Endothelial cell of umbilical vein (primary cell): ENCODE measurements at regions not wholly inside any gene's neighbourhood (a gene's known extent, or its start where the extent isn't known, plus 50 kb on each side); places are given as distances from the start of the nearest gene placed in this dataset.

ENCODE experiments used
- BruUV-seq: library from RNA; stranded (reverse); fragments of 400-500 nt; replicated peaks from 2 replicates; lab custom pipeline; 2021; lab: Mats Ljungman, UMichigan
- CTCF ChIA-PET: fragments of 300-600, 350-600 bp; sonication (Branson Sonifier 250); formaldehyde crosslinking; loops from one replicate; lab custom pipeline; 2021; ENCODE audit warnings: antibody characterized with exemption, inconsistent platforms; lab: Charles Lee
- POLR2A ChIA-PET: fragments of 300-600, 350-600 bp; sonication (Branson Sonifier 250); formaldehyde crosslinking; loops from one replicate; lab custom pipeline; 2021; ENCODE audit warnings: antibody characterized with exemption, inconsistent platforms; lab: Charles Lee
- DNase-seq: peaks from one replicate; pipeline ENCODE4 v3.0.0-alpha.2; 2011; ENCODE audit warnings: low read depth, low spot score
- FAIRE-seq: peaks from 2 replicates; lab custom pipeline; 2011; peaks lifted over from hg19 to GRCh38; lab: Jason Lieb, UNC
- H2AFZ ChIP-seq: 2 replicates; pipeline ENCODE4 v1.6.0; 2012; ENCODE audit warnings: low read depth, low read length, control low read depth, inconsistent platforms
- H3K27ac ChIP-seq: 2 replicates; pipeline ENCODE4 v1.5.1; 2011; ENCODE audit warnings: low read depth, mild to moderate bottlenecking, control low read depth, low read length, moderate library complexity; ENCODE audit not compliant: insufficient read depth
- H3K27me3 ChIP-seq, 2 experiments: 2 replicates each; pipeline versions ENCODE4 v1.6.0 to v1.6.1; 2011; ENCODE audit warnings: low read length in 2 of 2, mixed read lengths in 1 of 2; ENCODE audit not compliant: control insufficient read depth in 2 of 2, insufficient read depth in 2 of 2
- H3K36me3 ChIP-seq, 2 experiments: 2 replicates in 1 of 2; 3 replicates in 1 of 2; pipeline ENCODE4 v1.5.1; 2011; ENCODE audit warnings: low read length in 2 of 2, mild to moderate bottlenecking in 1 of 2, moderate library complexity in 1 of 2; ENCODE audit not compliant: control insufficient read depth in 2 of 2, insufficient read depth in 2 of 2; ENCODE audit errors: extremely low read depth in 1 of 2
- H3K4me1 ChIP-seq: 3 replicates; pipeline ENCODE4 v1.5.1; 2011; ENCODE audit warnings: mild to moderate bottlenecking, low read length; ENCODE audit not compliant: control insufficient read depth, insufficient read depth; ENCODE audit errors: extremely low read depth
- H3K4me2 ChIP-seq: 2 replicates; pipeline ENCODE4 v1.6.1; 2011; ENCODE audit warnings: low read length, control low read depth, mixed read lengths; ENCODE audit not compliant: insufficient read depth
- H3K4me3 ChIP-seq, 3 experiments: fragments of 200-600 bp in 1 of 3; sonication (generic), shearing (Covaris generic) in 1 of 3; replicated peaks in 1 of 3; 2 replicates each; pipeline ENCODE4 v1.5.1; 2011 to 2016; ENCODE audit warnings: control low read depth in 3 of 3, low read length in 3 of 3, mild to moderate bottlenecking in 2 of 3, inconsistent platforms in 1 of 3, low read depth in 1 of 3, moderate library complexity in 1 of 3; ENCODE audit not compliant: insufficient read depth in 1 of 3
- H3K79me2 ChIP-seq: 2 replicates; pipeline ENCODE4 v1.6.0; 2012; ENCODE audit warnings: low read length, inconsistent platforms; ENCODE audit not compliant: control insufficient read depth, insufficient read depth
- H3K9ac ChIP-seq: replicated peaks from 2 replicates; pipeline ENCODE3; 2011; ENCODE audit warnings: low read length, control low read depth; ENCODE audit not compliant: insufficient read depth; ENCODE audit errors: extremely low read depth
- H3K9me1 ChIP-seq: replicated peaks from 3 replicates; pipeline ENCODE4 v1.6.0; 2011; ENCODE audit warnings: mild to moderate bottlenecking, low read length; ENCODE audit not compliant: control insufficient read depth, insufficient read depth; ENCODE audit errors: extremely low read depth
- H3K9me3 ChIP-seq: replicated peaks from 2 replicates; pipeline ENCODE4 v1.5.1; 2012; ENCODE audit warnings: low read length, inconsistent platforms; ENCODE audit not compliant: control insufficient read depth, insufficient read depth
- H4K20me1 ChIP-seq: replicated peaks from 2 replicates; pipeline ENCODE3; 2011; ENCODE audit warnings: mild to moderate bottlenecking, low read length; ENCODE audit not compliant: control insufficient read depth, insufficient read depth; ENCODE audit errors: extremely low read depth
- EZH2 ChIP-seq: IDR thresholded peaks from 2 replicates; pipeline ENCODE4 v1.6.1; 2012; ENCODE audit warnings: borderline replicate concordance, low read depth, mild to moderate bottlenecking, moderate library complexity, low read length, inconsistent platforms; ENCODE audit not compliant: severe bottlenecking
- FOS ChIP-seq: IDR thresholded peaks from 2 replicates; pipeline ENCODE4 v1.6.1; 2011; ENCODE audit warnings: mild to moderate bottlenecking, low read length, moderate library complexity, borderline replicate concordance; ENCODE audit not compliant: insufficient read depth
- JUN ChIP-seq: IDR thresholded peaks from 2 replicates; pipeline ENCODE4 v1.6.1; 2011; ENCODE audit warnings: borderline replicate concordance, low read depth; ENCODE audit not compliant: insufficient read length, insufficient read depth
- POLR2A ChIP-seq: IDR thresholded peaks from 2 replicates; pipeline ENCODE4 v1.6.1; 2012; ENCODE audit warnings: low read depth, mild to moderate bottlenecking, control low read depth, low read length
- dilution Hi-C: fragments of 300-500 bp; cut with MboI; formaldehyde crosslinking; loops from one replicate; pipeline ENCODE4 v1.15.0; 2019; ENCODE audit warnings: low sequenced_read_pairs; ENCODE audit not compliant: extremely low pct_ligation_motif_present
- intact Hi-C: fragments of 100-400 bp; cut with micrococcal nuclease; formaldehyde crosslinking; loops from one replicate; pipeline ENCODE4 v1.10.0; 2022
- TF ChIP-seq, protein P1 (sequence below): IDR thresholded peaks from 2 replicates; pipeline ENCODE4 v1.6.1; 2011; ENCODE audit not compliant: insufficient read depth, insufficient read length
- TF ChIP-seq, protein P2 (sequence below), 2 donors: IDR thresholded peaks; 1 replicate in 1 of 2; 2 replicates in 1 of 2; pipeline ENCODE4 v1.5.1; 2011; ENCODE audit warnings: low read length in 2 of 2, mild to moderate bottlenecking in 2 of 2, moderate library complexity in 2 of 2, control low read depth in 1 of 2, inconsistent platforms in 1 of 2, low read depth in 1 of 2; ENCODE audit not compliant: insufficient read depth in 1 of 2; ENCODE audit errors: extremely low read depth in 1 of 2

DNA sequence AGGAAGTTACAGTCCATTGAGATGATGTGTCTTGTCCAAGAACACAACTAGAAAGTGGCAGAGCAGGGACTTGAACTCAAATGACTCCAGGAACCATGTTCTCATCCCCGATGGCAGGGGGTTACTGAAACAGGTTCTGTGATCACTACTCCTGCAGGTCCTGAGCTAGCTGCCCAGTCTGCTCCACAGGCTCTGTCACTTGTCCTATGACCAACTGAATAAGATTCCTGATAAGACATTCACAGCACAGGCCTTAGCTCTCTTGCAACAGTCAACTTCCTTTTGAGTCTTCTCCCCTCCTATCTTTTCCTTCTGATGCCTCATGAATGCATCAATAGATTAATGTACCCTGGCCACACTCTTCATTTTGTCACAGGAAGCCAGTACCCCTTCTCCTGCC, 109.2 kb downstream of the SH3TC2 start:
- Histone ChIP-seq H3K27me3 (no peaks in the 10 kb centered on the region), H3K27ac (no peak overlapping the region), H3K4me2 (no peak overlapping the region), H3K9me3 (no peaks in the 10 kb centered on the region), H3K36me3 (no peaks in the 10 kb centered on the region), H3K4me1 (no peaks in the 10 kb centered on the region), H3K9me1 (no peaks in the 10 kb centered on the region), H3K79me2 (no peaks in the 10 kb centered on the region), H3K4me3 (no peak overlapping the region), H4K20me1 (no peaks in the 10 kb centered on the region), H2AFZ (no peak overlapping the region), H3K9ac (no peak overlapping the region)
- POLR2A ChIA-PET = no interaction called here
- CTCF ChIA-PET = interaction anchor here (1.1 to 2.1 kb wide), 2 partner anchors 133 to 212 kb away, joined by 3 to 14 read pairs; no protein-coding TSS in a partner anchor
- BruUV-seq = no TSS peak
- dilution Hi-C loops = no loop called here
- FAIRE-seq (no peak), DNase-seq (no peak)
- TF ChIP-seq EZH2 (no peak), FOS (no peak), JUN (no peak), POLR2A (no peak)
- TF ChIP-seq, protein P1, sequence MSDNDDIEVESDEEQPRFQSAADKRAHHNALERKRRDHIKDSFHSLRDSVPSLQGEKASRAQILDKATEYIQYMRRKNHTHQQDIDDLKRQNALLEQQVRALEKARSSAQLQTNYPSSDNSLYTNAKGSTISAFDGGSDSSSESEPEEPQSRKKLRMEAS = no peak
- TF ChIP-seq, protein P2, sequence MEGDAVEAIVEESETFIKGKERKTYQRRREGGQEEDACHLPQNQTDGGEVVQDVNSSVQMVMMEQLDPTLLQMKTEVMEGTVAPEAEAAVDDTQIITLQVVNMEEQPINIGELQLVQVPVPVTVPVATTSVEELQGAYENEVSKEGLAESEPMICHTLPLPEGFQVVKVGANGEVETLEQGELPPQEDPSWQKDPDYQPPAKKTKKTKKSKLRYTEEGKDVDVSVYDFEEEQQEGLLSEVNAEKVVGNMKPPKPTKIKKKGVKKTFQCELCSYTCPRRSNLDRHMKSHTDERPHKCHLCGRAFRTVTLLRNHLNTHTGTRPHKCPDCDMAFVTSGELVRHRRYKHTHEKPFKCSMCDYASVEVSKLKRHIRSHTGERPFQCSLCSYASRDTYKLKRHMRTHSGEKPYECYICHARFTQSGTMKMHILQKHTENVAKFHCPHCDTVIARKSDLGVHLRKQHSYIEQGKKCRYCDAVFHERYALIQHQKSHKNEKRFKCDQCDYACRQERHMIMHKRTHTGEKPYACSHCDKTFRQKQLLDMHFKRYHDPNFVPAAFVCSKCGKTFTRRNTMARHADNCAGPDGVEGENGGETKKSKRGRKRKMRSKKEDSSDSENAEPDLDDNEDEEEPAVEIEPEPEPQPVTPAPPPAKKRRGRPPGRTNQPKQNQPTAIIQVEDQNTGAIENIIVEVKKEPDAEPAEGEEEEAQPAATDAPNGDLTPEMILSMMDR (IDR thresholded peaks at IDR 0.05; ENCODE audit: extremely low read depth in 1 of 2, insufficient read depth in 1 of 2, low read depth in 1 of 2, low read length in 2 of 2) = no peak
- intact Hi-C loops = no loop called here
